ENCODE measurements at regions not wholly inside any gene's neighbourhood (a gene's known extent, or its start where the extent isn't known, plus 50 kb on each side); places are given as distances from the start of the nearest gene placed in this dataset.

GRCh38 chr10:81306971-81307782 lies 567.8 kb upstream of the NRG3 start:
- CTCF ChIA-PET, result interaction anchor here (0.7 kb wide), 1 partner anchor 22 kb away, joined by 4 read pairs; no protein-coding TSS in a partner anchor
- H3K27me3 Mint-ChIP-seq (ENCODE audit: unreplicated experiment), result no peaks in the 10 kb centered on the region
- H3K27ac Mint-ChIP-seq (ENCODE audit: unreplicated experiment), result no peak overlapping the region

DNA sequence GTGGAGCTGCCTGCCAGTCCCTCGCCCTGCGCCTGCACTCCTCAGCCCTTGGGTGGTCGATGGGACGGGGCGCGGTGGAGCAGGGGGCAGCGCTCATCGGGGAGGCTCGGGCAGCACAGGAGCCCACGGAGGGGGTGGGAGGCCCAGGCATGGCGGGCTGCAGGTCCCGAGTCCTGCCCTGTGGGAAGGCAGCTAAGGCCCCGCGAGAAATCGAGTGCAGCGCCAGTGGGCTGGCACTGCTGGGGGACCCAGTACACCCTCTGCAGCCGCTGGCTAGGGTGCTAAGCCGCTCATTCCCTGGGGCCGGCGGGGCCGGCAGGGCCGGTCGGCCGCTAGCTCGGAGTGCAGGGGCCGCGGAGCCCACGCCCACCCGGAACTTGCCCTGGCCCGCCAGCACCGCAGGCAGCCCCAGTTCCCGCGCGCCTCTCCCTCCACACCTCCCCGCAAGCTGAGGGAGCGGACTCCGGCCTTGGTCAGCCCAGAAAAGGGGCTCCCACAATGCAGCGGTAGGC lies 565.9 kb upstream of the NRG3 start:
- H3K27ac Mint-ChIP-seq (ENCODE audit: unreplicated experiment), result no peak overlapping the region
- CTCF ChIA-PET, result no interaction called here
- H3K4me3 Mint-ChIP-seq (ENCODE audit: low read depth, unreplicated experiment), result no peak overlapping the region
- H3K4me1 Mint-ChIP-seq (ENCODE audit: low read depth, unreplicated experiment), result no peaks in the 10 kb centered on the region
- BruUV-seq (replicated peaks), result no TSS peak
- TF ChIP-seq CTCF (IDR thresholded peaks at IDR 0.05; ENCODE audit: unreplicated experiment), result no peak
- no peaks in the 10 kb centered on the region for H3K36me3 Mint-ChIP-seq (ENCODE audit: insufficient read depth, unreplicated experiment)
- no peaks in the 10 kb centered on the region for H3K9me3 Mint-ChIP-seq (ENCODE audit: low read depth, unreplicated experiment)
- intact Hi-C loops (cut with micrococcal nuclease; ENCODE audit: unreplicated experiment), result no loop called here
- H3K27me3 Mint-ChIP-seq (ENCODE audit: unreplicated experiment), result no peaks in the 10 kb centered on the region
- no peak for DNase-seq

More at GRCh38 chr10:81306971-81307782, 567.8 kb upstream of the NRG3 start:
- no peaks in the 10 kb centered on the region for H3K4me1 Mint-ChIP-seq (ENCODE audit: low read depth, unreplicated experiment)
- no peak overlapping the region for H3K4me3 Mint-ChIP-seq (ENCODE audit: low read depth, unreplicated experiment)
- H3K36me3 Mint-ChIP-seq (ENCODE audit: insufficient read depth, unreplicated experiment), result no peaks in the 10 kb centered on the region
- no peaks in the 10 kb centered on the region for H3K9me3 Mint-ChIP-seq (ENCODE audit: low read depth, unreplicated experiment)
- intact Hi-C loops (cut with micrococcal nuclease; ENCODE audit: unreplicated experiment), result no loop called here
- no TSS peak for BruUV-seq (replicated peaks)
- no peak for TF ChIP-seq CTCF (IDR thresholded peaks at IDR 0.05; ENCODE audit: unreplicated experiment)
- no peak for DNase-seq

GRCh38 chr10:81314471-81314870 lies 560.5 kb upstream of the NRG3 start:
- no peak overlapping the region for H3K27ac Mint-ChIP-seq (ENCODE audit: unreplicated experiment)
- H3K4me3 Mint-ChIP-seq (ENCODE audit: low read depth, unreplicated experiment), result no peak overlapping the region
- BruUV-seq (replicated peaks), result no TSS peak
- TF ChIP-seq CTCF (IDR thresholded peaks at IDR 0.05; ENCODE audit: unreplicated experiment), result no peak
- no peaks in the 10 kb centered on the region for H3K9me3 Mint-ChIP-seq (ENCODE audit: low read depth, unreplicated experiment)
- intact Hi-C loops (cut with micrococcal nuclease; ENCODE audit: unreplicated experiment), result no loop called here
- H3K4me1 Mint-ChIP-seq (ENCODE audit: low read depth, unreplicated experiment), result no peaks in the 10 kb centered on the region
- no peaks in the 10 kb centered on the region for H3K27me3 Mint-ChIP-seq (ENCODE audit: unreplicated experiment)
- CTCF ChIA-PET, result no interaction called here
- H3K36me3 Mint-ChIP-seq (ENCODE audit: insufficient read depth, unreplicated experiment), result no peaks in the 10 kb centered on the region
- no peak for DNase-seq

DNA sequence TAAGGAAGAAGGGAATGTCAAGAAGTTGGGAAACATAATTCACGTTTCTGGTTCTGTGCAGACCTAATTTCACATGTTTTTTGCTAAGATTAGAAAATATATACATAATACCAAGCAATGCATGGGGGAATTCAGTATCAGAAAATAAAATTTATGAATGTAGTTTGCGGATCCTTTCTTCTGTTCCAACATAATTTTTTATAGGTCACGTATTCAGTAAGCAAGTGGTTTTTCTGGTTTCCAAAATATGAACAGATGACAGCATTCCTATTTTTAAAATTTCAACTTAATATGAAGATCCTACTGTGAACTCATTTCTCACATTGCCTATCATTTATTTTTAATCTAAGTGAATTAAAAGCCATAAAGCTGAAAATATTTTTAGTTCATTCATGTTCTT lies 560.0 kb upstream of the NRG3 start:
- Mint-ChIP-seq H3K36me3 (ENCODE audit: insufficient read depth, unreplicated experiment) (no peaks in the 10 kb centered on the region), H3K27ac (ENCODE audit: unreplicated experiment) (no peak overlapping the region), H3K4me3 (ENCODE audit: low read depth, unreplicated experiment) (no peak overlapping the region), H3K4me1 (ENCODE audit: low read depth, unreplicated experiment) (no peaks in the 10 kb centered on the region), H3K9me3 (ENCODE audit: low read depth, unreplicated experiment) (no peaks in the 10 kb centered on the region), H3K27me3 (ENCODE audit: unreplicated experiment) (no peaks in the 10 kb centered on the region)
- TF ChIP-seq CTCF (IDR thresholded peaks at IDR 0.05; ENCODE audit: unreplicated experiment), result no peak
- DNase-seq, result no peak
- intact Hi-C loops (cut with micrococcal nuclease; ENCODE audit: unreplicated experiment), result no loop called here
- CTCF ChIA-PET, result no interaction called here
- no TSS peak for BruUV-seq (replicated peaks)
